Lung (tissue), 11 donors: ENCODE measurements at regions not wholly inside any gene's neighbourhood (a gene's known extent, or its start where the extent isn't known, plus 50 kb on each side); places are given as distances from the start of the nearest gene placed in this dataset.

ENCODE experiments used
- ATAC-seq: fragments of 200-7000 bp; cut with Tn5 transposase; one replicate; pipeline ENCODE4 v1.9.1; 2020; ENCODE audit warnings: moderate number of reproducible peaks; ENCODE audit not compliant: insufficient read depth, low FRiP score
- DNase-seq, 3 donors: peaks; one replicate each; pipeline ENCODE4 v3.0.0-alpha.2; 2013 to 2017
- H3K27ac ChIP-seq, 2 donors: one replicate each; pipeline ENCODE4 v1.5.1; 2013; ENCODE audit warnings: mild to moderate bottlenecking in 2 of 2, moderate library complexity in 2 of 2, control low read depth in 1 of 2, inconsistent platforms in 1 of 2, low read depth in 1 of 2, low read length in 1 of 2
- H3K27me3 ChIP-seq, 3 donors: one replicate each; pipeline ENCODE4 v1.5.1; 2013; ENCODE audit warnings: low read length in 2 of 3; ENCODE audit not compliant: control insufficient read depth in 3 of 3, insufficient read depth in 3 of 3
- H3K36me3 ChIP-seq, 4 donors: one replicate each; pipeline ENCODE4 v1.5.1; 2013; ENCODE audit warnings: low read length in 4 of 4, mild to moderate bottlenecking in 1 of 4, moderate library complexity in 1 of 4; ENCODE audit not compliant: control insufficient read depth in 4 of 4, insufficient read depth in 4 of 4
- H3K4me1 ChIP-seq, 5 donors: one replicate each; pipeline ENCODE4 v1.5.1; 2013; ENCODE audit warnings: low read length in 5 of 5, mild to moderate bottlenecking in 2 of 5, moderate library complexity in 1 of 5; ENCODE audit not compliant: control insufficient read depth in 5 of 5, insufficient read depth in 5 of 5
- H3K4me3 ChIP-seq: one replicate; pipeline ENCODE4 v1.5.1; 2013; ENCODE audit warnings: mild to moderate bottlenecking, control low read depth, moderate library complexity
- H3K9ac ChIP-seq, 2 donors: one replicate each; pipeline ENCODE4 v1.5.1; 2013; ENCODE audit warnings: low read length in 2 of 2, control low read depth in 1 of 2; ENCODE audit not compliant: insufficient read depth in 1 of 2
- H3K9me3 ChIP-seq, 4 donors: one replicate each; pipeline ENCODE4 v1.5.1; 2013; ENCODE audit warnings: low read length in 3 of 4, mild to moderate bottlenecking in 1 of 4, moderate library complexity in 1 of 4; ENCODE audit not compliant: control insufficient read depth in 4 of 4, insufficient read depth in 3 of 4
- CTCF ChIP-seq: IDR thresholded peaks from 2 replicates; pipeline ENCODE4 v1.5.1; 2012; ENCODE audit warnings: mild to moderate bottlenecking; ENCODE audit errors: control extremely low read depth, extremely low read depth
- WGBS, 2 donors: extraction: QIAGEN DNeasy Blood & Tissue Kit; methylation state at CpG; one replicate each; pipeline ENCODE4 v1.1.7; 2013; 5-methylcytosine and 5-hydroxymethylcytosine counted together
- donor health status: control.
- donor health status: control.
- donor health status: Bipolar disorder and iron deficiency.
- donor health status: healthy.
- donor health status: DM: yes; HTN: yes; CAD: no.

- Histone ChIP-seq H3K4me1 (peaks cover 0 to 10% (median 5%) of the 10 kb centered on the region in 5 donors), H3K27ac (no peak overlapping the region), H3K36me3 (no peaks in the 10 kb centered on the region), H3K9ac (no peak overlapping the region), H3K27me3 (peaks cover 0 to 43% (median 0%) of the 10 kb centered on the region in 3 donors), H3K4me3 (no peak overlapping the region), H3K9me3 (no peaks in the 10 kb centered on the region)
- ATAC-seq (no peak), DNase-seq (no peak)
- TF ChIP-seq CTCF, result no peak
Measured at GRCh38 chr4:53713767-53714166, 122.5 kb upstream of the LNX1 start.

DNA sequence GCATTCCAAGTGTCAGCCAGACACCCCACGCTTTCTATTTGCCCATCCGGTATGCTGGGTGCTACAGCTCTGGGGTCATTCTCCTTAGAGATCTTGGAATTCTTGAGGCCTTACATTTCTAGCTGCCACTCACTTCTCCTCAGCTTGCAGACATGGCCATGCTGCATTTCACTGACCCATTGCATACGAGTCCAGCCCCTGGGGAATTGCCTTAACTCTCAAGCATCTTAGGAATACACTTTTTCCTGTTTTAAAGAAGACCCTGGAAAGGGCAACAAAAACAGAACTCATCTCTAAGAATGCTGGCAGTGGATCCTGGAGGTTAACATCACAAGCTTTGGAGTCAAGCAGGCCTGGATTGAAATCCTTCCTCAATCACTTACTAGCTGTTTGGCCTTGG lies 122.0 kb upstream of the LNX1 start:
- peaks cover 0 to 10% (median 5%) of the 10 kb centered on the region in 5 donors for H3K4me1 ChIP-seq
- H3K9me3 ChIP-seq, result no peaks in the 10 kb centered on the region
- no peaks in the 10 kb centered on the region for H3K36me3 ChIP-seq
- H3K27me3 ChIP-seq, result peaks cover 0 to 45% (median 0%) of the 10 kb centered on the region in 3 donors
- H3K9ac ChIP-seq, result no peak overlapping the region
- no peak overlapping the region for H3K4me3 ChIP-seq
- WGBS, 2 donors, result 65 to 67% methylated on average over 3 of the region's 3 CpGs
- ATAC-seq (no peak), DNase-seq (no peak)
- no peak for TF ChIP-seq CTCF
- no peak overlapping the region for H3K27ac ChIP-seq

DNA sequence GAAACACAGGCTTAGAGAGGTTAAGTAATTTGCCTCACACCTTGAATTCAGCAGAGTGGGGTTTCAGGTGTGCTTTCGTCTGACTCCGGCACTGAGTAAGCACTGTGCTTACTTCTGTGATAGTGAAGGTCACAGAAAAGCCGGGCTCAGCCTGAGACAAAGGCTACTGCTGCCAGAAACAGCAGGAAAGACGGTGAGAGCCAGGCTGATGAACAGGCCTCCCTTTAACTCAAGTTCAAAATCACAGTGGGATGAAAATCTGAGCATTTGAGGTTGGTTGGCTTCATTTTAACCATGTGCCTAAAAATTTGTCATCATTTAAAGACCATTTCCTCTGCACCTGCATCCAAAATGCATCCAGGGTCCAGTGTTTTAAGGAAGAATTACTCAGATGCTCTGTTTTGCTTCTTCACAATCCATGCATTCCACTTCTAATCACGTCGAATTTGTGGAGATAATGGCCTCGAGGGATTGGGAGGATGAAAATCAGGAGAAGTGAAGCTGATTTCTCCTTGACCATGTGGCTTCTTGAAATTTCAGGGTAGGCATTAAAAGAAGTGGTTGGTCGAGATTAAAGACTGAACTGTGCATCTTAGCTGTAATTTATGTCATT lies 121.2 kb upstream of the LNX1 start:
- no peak for DNase-seq
- WGBS, 2 donors, result 70 to 83% methylated on average over 8 of the region's 8 CpGs

More for the DNA sequence above, 121.2 kb upstream of the LNX1 start:
- no peak for TF ChIP-seq CTCF
- H3K9ac ChIP-seq, result no peak overlapping the region
- no peaks in the 10 kb centered on the region for H3K36me3 ChIP-seq
- H3K4me1 ChIP-seq, result peaks cover 0 to 10% (median 5%) of the 10 kb centered on the region in 5 donors
- no peaks in the 10 kb centered on the region for H3K9me3 ChIP-seq
- peaks cover 0 to 48% (median 0%) of the 10 kb centered on the region in 3 donors for H3K27me3 ChIP-seq
- no peak overlapping the region for H3K27ac ChIP-seq
- no peak for ATAC-seq
- H3K4me3 ChIP-seq, result no peak overlapping the region
